SK-N-SH treated with all-trans-retinoic acid at 6 μM for 48 hours (cell line): ENCODE measurements at regions not wholly inside any gene's neighbourhood (a gene's known extent, or its start where the extent isn't known, plus 50 kb on each side); places are given as distances from the start of the nearest gene placed in this dataset.

Source experiments
- ATAC-seq: fragments of 200-7000 bp; cut with Tn5 transposase; 3 replicates; pipeline ENCODE4 v1.9.1; 2020; ENCODE audit warnings: mild to moderate bottlenecking, moderate library complexity
- ARNTL ChIP-seq: fragments of 450-650 bp; formaldehyde crosslinking; IDR thresholded peaks from 2 replicates; pipeline ENCODE4 v1.5.0; 2020; ENCODE audit warnings: low read depth, mild to moderate bottlenecking, moderate library complexity, borderline replicate concordance
- BACH2 ChIP-seq: fragments of 250-450 bp; sonication (Bioruptor Pico); IDR thresholded peaks from 2 replicates; pipeline ENCODE4 v1.9.0; 2021; ENCODE audit warnings: mild to moderate bottlenecking, borderline replicate concordance
- CREB5 ChIP-seq: fragments of 250-450 bp; sonication (Bioruptor Pico); IDR thresholded peaks from 2 replicates; pipeline ENCODE4 v1.5.1; 2020; ENCODE audit warnings: low read depth, mild to moderate bottlenecking, moderate library complexity
- CSDC2 ChIP-seq: fragments of 250-450 bp; sonication (Bioruptor Pico); IDR thresholded peaks from 2 replicates; pipeline ENCODE4 v1.5.0; 2020; ENCODE audit warnings: mild to moderate bottlenecking, moderate library complexity
- CSRNP3 ChIP-seq: fragments of 250-450 bp; sonication (Bioruptor Pico); IDR thresholded peaks from 2 replicates; pipeline ENCODE4 v1.5.1; 2021; ENCODE audit warnings: mild to moderate bottlenecking, moderate library complexity
- ESRRG ChIP-seq: fragments of 250-450 bp; sonication (Bioruptor Pico); IDR thresholded peaks from 2 replicates; pipeline ENCODE4 v1.6.1; 2021; ENCODE audit warnings: mild to moderate bottlenecking
- GLIS3 ChIP-seq: fragments of 250-450 bp; sonication (Bioruptor Pico); IDR thresholded peaks from 2 replicates; pipeline ENCODE4 v1.5.0; 2020; ENCODE audit warnings: mild to moderate bottlenecking, moderate library complexity
- ISL1 ChIP-seq: fragments of 250-450 bp; sonication (Bioruptor Pico); IDR thresholded peaks from 2 replicates; pipeline ENCODE4 v2.1.2; 2022; ENCODE audit warnings: mild to moderate bottlenecking, moderate library complexity
- OSR1 ChIP-seq: fragments of 250-450 bp; sonication (Bioruptor Pico); IDR thresholded peaks from 2 replicates; pipeline ENCODE4 v1.8.0; 2022; ENCODE audit warnings: moderate library complexity, mild to moderate bottlenecking, inconsistent platforms
- PATZ1 ChIP-seq: fragments of 250-450 bp; sonication (Bioruptor Pico); IDR thresholded peaks from 2 replicates; pipeline ENCODE4 v1.8.0; 2020; ENCODE audit warnings: mild to moderate bottlenecking, moderate library complexity, borderline replicate concordance
- POU6F1 ChIP-seq: fragments of 250-450 bp; sonication (Bioruptor Pico); IDR thresholded peaks from 2 replicates; pipeline ENCODE4 v1.8.0; 2021; ENCODE audit warnings: low read depth, mild to moderate bottlenecking, moderate library complexity, borderline replicate concordance
- PPARA ChIP-seq: fragments of 250-450 bp; sonication (Bioruptor Pico); IDR thresholded peaks from 2 replicates; pipeline ENCODE4 v1.5.0; 2020; ENCODE audit warnings: mild to moderate bottlenecking, borderline replicate concordance
- SNAI2 ChIP-seq: fragments of 250-450 bp; sonication (Bioruptor Pico); IDR thresholded peaks from 2 replicates; pipeline ENCODE4 v1.5.0; 2020; ENCODE audit warnings: mild to moderate bottlenecking, moderate library complexity
- TCF4 ChIP-seq: fragments of 250-450 bp; sonication (Bioruptor Pico); IDR thresholded peaks from 2 replicates; pipeline ENCODE4 v1.8.0; 2021; ENCODE audit warnings: mild to moderate bottlenecking, moderate library complexity, borderline replicate concordance
- TOX ChIP-seq: fragments of 250-450 bp; sonication (Bioruptor Pico); IDR thresholded peaks from 2 replicates; pipeline ENCODE4 v1.8.0; 2021; ENCODE audit warnings: mild to moderate bottlenecking, moderate library complexity, borderline replicate concordance
- ZC3H10 ChIP-seq: fragments of 250-450 bp; sonication (Bioruptor Pico); IDR thresholded peaks from 2 replicates; pipeline ENCODE4 v1.5.1; 2021; ENCODE audit warnings: mild to moderate bottlenecking, moderate library complexity
- ZFP3 ChIP-seq: fragments of 250-450 bp; sonication (Bioruptor Pico); IDR thresholded peaks from 2 replicates; pipeline ENCODE4 v1.5.0; 2020; ENCODE audit warnings: mild to moderate bottlenecking, moderate library complexity
- ZFP30 ChIP-seq: fragments of 450-650 bp; formaldehyde crosslinking; IDR thresholded peaks from 2 replicates; pipeline ENCODE4 v1.5.0; 2022; ENCODE audit warnings: mild to moderate bottlenecking, moderate library complexity
- ZNF565 ChIP-seq: fragments of 450-650 bp; formaldehyde crosslinking; conservative IDR thresholded peaks from 2 replicates; pipeline ENCODE4 v1.5.0; 2020; ENCODE audit warnings: low read depth, mild to moderate bottlenecking, moderate library complexity
- ZNF70 ChIP-seq: fragments of 450-650 bp; formaldehyde crosslinking; IDR thresholded peaks from 2 replicates; pipeline ENCODE4 v1.5.0; 2020; ENCODE audit warnings: mild to moderate bottlenecking, moderate library complexity
- ZNF8 ChIP-seq: fragments of 450-650 bp; formaldehyde crosslinking; IDR thresholded peaks from 2 replicates; pipeline ENCODE4 v1.5.0; 2020; ENCODE audit warnings: mild to moderate bottlenecking, moderate library complexity

GRCh38 chr2:122193622-122194021 lies 438.2 kb downstream of the TSN start:
- ATAC-seq = no peak
- no peak for TF ChIP-seq TCF4 (CRISPR knock-in tag)
- TF ChIP-seq ZNF8 (CRISPR knock-in tag) = no peak
- no peak for TF ChIP-seq TOX (CRISPR knock-in tag)
- TF ChIP-seq ZC3H10 = no peak
- no peak for TF ChIP-seq SNAI2 (CRISPR knock-in tag)
- TF ChIP-seq CSDC2 = no peak
- no peak for TF ChIP-seq BACH2 (CRISPR knock-in tag)
- no peak for TF ChIP-seq ZNF70
- TF ChIP-seq OSR1 = no peak
- no peak for TF ChIP-seq ARNTL (CRISPR knock-in tag)
- no peak for TF ChIP-seq GLIS3 (CRISPR knock-in tag)
- no peak for TF ChIP-seq POU6F1
- TF ChIP-seq ZFP3 (CRISPR knock-in tag) = no peak
- TF ChIP-seq ZFP30 (CRISPR knock-in tag) = no peak
- no peak for TF ChIP-seq CREB5 (CRISPR knock-in tag)
- TF ChIP-seq PATZ1 = no peak
- TF ChIP-seq PPARA = no peak
- no peak for TF ChIP-seq ZNF565 (CRISPR knock-in tag)

GRCh38 chr2:122194546-122194945 lies 439.1 kb downstream of the TSN start:
- ATAC-seq = no peak
- no peak for TF ChIP-seq ESRRG (CRISPR knock-in tag)
- TF ChIP-seq BACH2 (CRISPR knock-in tag) = no peak
- no peak for TF ChIP-seq ARNTL (CRISPR knock-in tag)
- TF ChIP-seq ZNF565 (CRISPR knock-in tag) = no peak
- TF ChIP-seq ISL1 (CRISPR knock-in tag) = no peak
- TF ChIP-seq ZNF70 = no peak
- TF ChIP-seq PATZ1 = no peak
- no peak for TF ChIP-seq CSDC2
- no peak for TF ChIP-seq POU6F1
- TF ChIP-seq ZFP3 (CRISPR knock-in tag) = no peak
- no peak for TF ChIP-seq OSR1
- no peak for TF ChIP-seq ZFP30 (CRISPR knock-in tag)
- TF ChIP-seq CREB5 (CRISPR knock-in tag) = no peak

GRCh38 chr2:122203523-122203922 lies 448.1 kb downstream of the TSN start:
- peak; percentile 29 for TF ChIP-seq ISL1 (CRISPR knock-in tag)
- no peak for TF ChIP-seq CSRNP3 (CRISPR knock-in tag)
- no peak for TF ChIP-seq ZNF8 (CRISPR knock-in tag)
- ATAC-seq = no peak
